ENCODE measurements at regions not wholly inside any gene's neighbourhood (a gene's known extent, or its start where the extent isn't known, plus 50 kb on each side); places are given as distances from the start of the nearest gene placed in this dataset.

- TF ChIP-seq CTCF (IDR thresholded peaks at IDR 0.05; ENCODE audit: low read depth, low read length) (no peak), EZH2phosphoT487 (IDR thresholded peaks at IDR 0.05; ENCODE audit: low read depth) (no peak)
These were observed 237.3 kb upstream of the TNRC6C start for GRCh38 chr17:77720946-77721845.

Data from OCI-LY3 (cell line).